Bronchial epithelial cell (primary cell): ENCODE measurements at regions not wholly inside any gene's neighbourhood (a gene's known extent, or its start where the extent isn't known, plus 50 kb on each side); places are given as distances from the start of the nearest gene placed in this dataset.
A peak's percentile ranks its signal among the peaks of the same experiment; 100 is the strongest.
"Not testable (repeated sequence)": the region's sequence is repeated elsewhere in the genome, so short reads cannot be mapped to it uniquely, and the experiment has no call there.

Experiments used
- DNase-seq: peaks from one replicate; pipeline ENCODE4 v3.0.0-alpha.2; 2010; ENCODE audit warnings: low read depth
- FAIRE-seq: peaks from 2 replicates; lab custom pipeline; 2011; peaks lifted over from hg19 to GRCh38; lab: Jason Lieb, UNC
- H3K27me3 ChIP-seq: 2 replicates; pipeline ENCODE4 v1.5.1; 2011; ENCODE audit warnings: low read length; ENCODE audit not compliant: control insufficient read depth, insufficient read depth
- H3K36me3 ChIP-seq: 2 replicates; pipeline ENCODE4 v1.5.1; 2011; ENCODE audit warnings: low read length; ENCODE audit not compliant: control insufficient read depth, insufficient read depth
- H3K4me3 ChIP-seq: 2 replicates; pipeline ENCODE4 v1.5.1; 2011; ENCODE audit warnings: mild to moderate bottlenecking, low read depth, low read length, control low read depth
- CTCF ChIP-seq: IDR thresholded peaks from 2 replicates; pipeline ENCODE4 v1.5.1; 2011; ENCODE audit warnings: mild to moderate bottlenecking, moderate library complexity, low read length, control low read depth, inconsistent platforms; ENCODE audit not compliant: insufficient read depth, severe bottlenecking

- no peak for FAIRE-seq
- H3K27me3 ChIP-seq = peaks cover 2% of the 10 kb centered on the region
- DNase-seq = no peak
- no peak for TF ChIP-seq CTCF
- H3K4me3 ChIP-seq = no peak overlapping the region
- no peaks in the 10 kb centered on the region for H3K36me3 ChIP-seq
Measured at GRCh38 chr6:135731116-135731515, 120.4 kb upstream of the PDE7B start.

GRCh38 chr6:135736351-135736750 is 115.2 kb upstream of the PDE7B start:
- FAIRE-seq = not testable (repeated sequence)

GRCh38 chr6:135738636-135739035 is 112.9 kb upstream of the PDE7B start:
- no peak for TF ChIP-seq CTCF
- FAIRE-seq = no peak
- Histone ChIP-seq H3K36me3 (no peaks in the 10 kb centered on the region), H3K27me3 (no peaks in the 10 kb centered on the region), H3K4me3 (no peak overlapping the region)
- DNase-seq = no peak

More at GRCh38 chr6:135736351-135736750, 115.2 kb upstream of the PDE7B start:
- H3K27me3 ChIP-seq, H3K36me3 ChIP-seq, DNase-seq, H3K4me3 ChIP-seq: not testable (repeated sequence)

GRCh38 chr6:135739288-135739687 is 112.2 kb upstream of the PDE7B start:
- FAIRE-seq (no peak), DNase-seq (peak; percentile 27)
- TF ChIP-seq CTCF = no peak
- H3K27me3 ChIP-seq = no peaks in the 10 kb centered on the region
- no peak overlapping the region for H3K4me3 ChIP-seq
- no peaks in the 10 kb centered on the region for H3K36me3 ChIP-seq

DNA sequence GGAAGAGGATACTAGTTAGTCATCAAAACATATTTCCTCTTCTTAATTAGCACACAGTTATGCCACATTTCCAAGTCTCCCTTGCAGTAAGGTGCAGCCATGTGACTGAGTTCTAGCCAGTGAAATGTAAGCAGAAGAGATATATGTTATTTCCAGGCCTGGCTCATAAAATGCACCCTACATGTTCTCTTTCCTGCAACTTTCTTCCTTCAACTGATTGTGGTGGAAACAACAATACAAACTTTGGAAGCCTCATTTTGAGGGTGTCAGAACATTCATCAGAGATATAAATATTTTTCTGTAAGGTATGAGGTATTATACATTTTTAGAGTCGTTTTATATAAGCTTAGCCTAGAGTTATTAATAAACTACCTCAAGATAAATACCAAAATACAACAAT is 110.9 kb upstream of the PDE7B start:
- no peak for TF ChIP-seq CTCF
- no peaks in the 10 kb centered on the region for H3K36me3 ChIP-seq
- no peak for FAIRE-seq
- H3K27me3 ChIP-seq = no peaks in the 10 kb centered on the region
- no peak overlapping the region for H3K4me3 ChIP-seq
- no peak for DNase-seq

GRCh38 chr6:135743476-135743875 is 108.0 kb upstream of the PDE7B start:
- no peak for TF ChIP-seq CTCF
- Histone ChIP-seq H3K36me3 (no peaks in the 10 kb centered on the region), H3K4me3 (no peak overlapping the region), H3K27me3 (no peaks in the 10 kb centered on the region)
- DNase-seq = no peak
- FAIRE-seq = no peak
